Right ventricle myocardium superior (tissue), 1 donor: ENCODE measurements at regions not wholly inside any gene's neighbourhood (a gene's known extent, or its start where the extent isn't known, plus 50 kb on each side); places are given as distances from the start of the nearest gene placed in this dataset.
A peak's percentile ranks its signal among the peaks of the same experiment; 100 is the strongest.

Source experiments
- ATAC-seq: fragments of 200-7000 bp; cut with Tn5 transposase; one replicate; pipeline ENCODE4 v1.9.1; 2020; ENCODE audit warnings: mild to moderate bottlenecking; ENCODE audit not compliant: poor library complexity
- DNase-seq: peaks from one replicate; pipeline ENCODE4 v3.0.0-alpha.2; 2020
- intact Hi-C: fragments of 100-400 bp; cut with DNase I; formaldehyde crosslinking; loops from one replicate; pipeline ENCODE4 v1.11.2; 2022
- donor health status: DM: no; HTN: yes; CAD: no; lungs with severe emphysema.

GRCh38 chr17:14925498-14925897 is 339.6 kb downstream of the PMP22 start:
- ATAC-seq (no peak), DNase-seq (no peak)
- intact Hi-C loops = loop anchor here (10.0 kb wide), 2 partner anchors 1341 to 1591 kb away; no protein-coding TSS in a partner anchor

- no peak for DNase-seq
- intact Hi-C loops = loop anchor here (10.0 kb wide), 2 partner anchors 1339 to 1589 kb away; no protein-coding TSS in a partner anchor
Observed at GRCh38 chr17:14923981-14924380, 341.1 kb downstream of the PMP22 start.

GRCh38 chr17:14922411-14922810 is 342.7 kb downstream of the PMP22 start:
- ATAC-seq = no peak
- intact Hi-C loops = loop anchor here (10.0 kb wide), 2 partner anchors 1338 to 1588 kb away; no protein-coding TSS in a partner anchor
- DNase-seq = no peak

More at GRCh38 chr17:14923981-14924380, 341.1 kb downstream of the PMP22 start:
- ATAC-seq = no peak

GRCh38 chr17:14921936-14922335 is 343.2 kb downstream of the PMP22 start:
- no peak for DNase-seq
- no peak for ATAC-seq
- intact Hi-C loops = loop anchor here (10.0 kb wide), 2 partner anchors 1337 to 1587 kb away; no protein-coding TSS in a partner anchor

GRCh38 chr17:14919631-14920213 is 345.4 kb downstream of the PMP22 start:
- ATAC-seq = no peak

GRCh38 chr17:14919094-14919493 is 346.0 kb downstream of the PMP22 start:
- intact Hi-C loops = no loop called here
- no peak for ATAC-seq

More at GRCh38 chr17:14919631-14920213, 345.4 kb downstream of the PMP22 start:
- intact Hi-C loops = loop anchor here (10.0 kb wide), 2 partner anchors 1335 to 1585 kb away; no protein-coding TSS in a partner anchor
- no peak for DNase-seq

GRCh38 chr17:14918540-14918939 is 346.6 kb downstream of the PMP22 start:
- intact Hi-C loops = no loop called here
- ATAC-seq (no peak), DNase-seq (no peak)

More at GRCh38 chr17:14919094-14919493, 346.0 kb downstream of the PMP22 start:
- no peak for DNase-seq

- DNase-seq (no peak), ATAC-seq (no peak)
- intact Hi-C loops = no loop called here
Observed at GRCh38 chr17:14910916-14911315, 354.2 kb downstream of the PMP22 start.

GRCh38 chr17:14904386-14904785 is 360.7 kb downstream of the PMP22 start:
- intact Hi-C loops = no loop called here
- ATAC-seq (no peak), DNase-seq (no peak)

- DNase-seq (no peak), ATAC-seq (no peak)
- intact Hi-C loops = no loop called here
Observed at GRCh38 chr17:14903854-14904253, 361.3 kb downstream of the PMP22 start.

GRCh38 chr17:14902803-14903202 is 362.3 kb downstream of the PMP22 start:
- ATAC-seq (no peak), DNase-seq (no peak)
- intact Hi-C loops = no loop called here

- no peak for ATAC-seq
- intact Hi-C loops = no loop called here
- no peak for DNase-seq
Observed at GRCh38 chr17:14902297-14902696, 362.8 kb downstream of the PMP22 start.

GRCh38 chr17:14901376-14901775 is 363.8 kb downstream of the PMP22 start:
- intact Hi-C loops = no loop called here
- DNase-seq (no peak), ATAC-seq (no peak)

- intact Hi-C loops = no loop called here
- no peak for DNase-seq
- ATAC-seq = no peak
Observed at GRCh38 chr17:14886200-14886739, 378.9 kb downstream of the PMP22 start.

GRCh38 chr17:14882131-14882530 is 383.0 kb downstream of the PMP22 start:
- DNase-seq = no peak
- ATAC-seq = no peak
- intact Hi-C loops = no loop called here

- ATAC-seq (no peak), DNase-seq (no peak)
- intact Hi-C loops = no loop called here
Observed at GRCh38 chr17:14875557-14876412, 389.3 kb downstream of the PMP22 start.

- ATAC-seq (no peak), DNase-seq (no peak)
Observed at GRCh38 chr17:14873996-14874395, 391.1 kb downstream of the PMP22 start.

GRCh38 chr17:14873540-14873939 is 391.6 kb downstream of the PMP22 start:
- intact Hi-C loops = no loop called here
- DNase-seq (no peak), ATAC-seq (peak; percentile 73)

More at GRCh38 chr17:14873996-14874395, 391.1 kb downstream of the PMP22 start:
- intact Hi-C loops = no loop called here

GRCh38 chr17:14871921-14872320 is 393.2 kb downstream of the PMP22 start:
- DNase-seq (no peak), ATAC-seq (no peak)
- intact Hi-C loops = no loop called here
